ENCODE measurements at regions not wholly inside any gene's neighbourhood (a gene's known extent, or its start where the extent isn't known, plus 50 kb on each side); places are given as distances from the start of the nearest gene placed in this dataset.

GRCh38 chr15:31563001-31563400 is 236.4 kb downstream of the KLF13 start:
- no peak overlapping the region for H3K9ac ChIP-seq (ENCODE audit: low read length)
- no peaks in the 10 kb centered on the region for H3K9me3 ChIP-seq (ENCODE audit: insufficient read depth, low read length)
- H3K4me1 ChIP-seq (ENCODE audit: low read length) = no peaks in the 10 kb centered on the region
- no peak overlapping the region for H2AFZ ChIP-seq (ENCODE audit: low read depth, low read length)
- H3K27me3 ChIP-seq (ENCODE audit: low read depth, low read length) = no peaks in the 10 kb centered on the region
- H3K36me3 ChIP-seq (replicated peaks; ENCODE audit: low read depth, low read length) = no peaks in the 10 kb centered on the region
- no peak for TF ChIP-seq CTCF (IDR thresholded peaks at IDR 0.05; ENCODE audit: low read depth, low read length)
- no peak for TF ChIP-seq EZH2phosphoT487 (IDR thresholded peaks at IDR 0.05; ENCODE audit: low read depth)
- no peak overlapping the region for H3K4me2 ChIP-seq (ENCODE audit: low read length)
- H3K27ac ChIP-seq (ENCODE audit: low read length) = no peak overlapping the region
- H3K4me3 ChIP-seq (ENCODE audit: low read length) = no peak overlapping the region
- no peaks in the 10 kb centered on the region for H4K20me1 ChIP-seq (ENCODE audit: insufficient read depth, low read length)
- H3K79me2 ChIP-seq (ENCODE audit: low read length) = no peaks in the 10 kb centered on the region

GRCh38 chr15:31563421-31563820 is 236.8 kb downstream of the KLF13 start:
- H3K9me3 ChIP-seq (ENCODE audit: insufficient read depth, low read length) = no peaks in the 10 kb centered on the region
- no peak overlapping the region for H3K4me2 ChIP-seq (ENCODE audit: low read length)
- H3K79me2 ChIP-seq (ENCODE audit: low read length) = no peaks in the 10 kb centered on the region
- no peaks in the 10 kb centered on the region for H3K27me3 ChIP-seq (ENCODE audit: low read depth, low read length)
- TF ChIP-seq EZH2phosphoT487 (IDR thresholded peaks at IDR 0.05; ENCODE audit: low read depth) = no peak
- no peak for TF ChIP-seq CTCF (IDR thresholded peaks at IDR 0.05; ENCODE audit: low read depth, low read length)
- no peak overlapping the region for H3K27ac ChIP-seq (ENCODE audit: low read length)
- no peaks in the 10 kb centered on the region for H4K20me1 ChIP-seq (ENCODE audit: insufficient read depth, low read length)
- no peaks in the 10 kb centered on the region for H3K36me3 ChIP-seq (replicated peaks; ENCODE audit: low read depth, low read length)
- H2AFZ ChIP-seq (ENCODE audit: low read depth, low read length) = no peak overlapping the region
- no peak overlapping the region for H3K9ac ChIP-seq (ENCODE audit: low read length)
- no peaks in the 10 kb centered on the region for H3K4me1 ChIP-seq (ENCODE audit: low read length)
- no peak overlapping the region for H3K4me3 ChIP-seq (ENCODE audit: low read length)

GRCh38 chr15:31567861-31568260 is 241.2 kb downstream of the KLF13 start:
- no peaks in the 10 kb centered on the region for H4K20me1 ChIP-seq (ENCODE audit: insufficient read depth, low read length)
- H3K4me1 ChIP-seq (ENCODE audit: low read length) = no peaks in the 10 kb centered on the region
- H3K4me2 ChIP-seq (ENCODE audit: low read length) = no peak overlapping the region
- no peaks in the 10 kb centered on the region for H3K36me3 ChIP-seq (replicated peaks; ENCODE audit: low read depth, low read length)
- H2AFZ ChIP-seq (ENCODE audit: low read depth, low read length) = no peak overlapping the region
- no peak overlapping the region for H3K9ac ChIP-seq (ENCODE audit: low read length)
- H3K27me3 ChIP-seq (ENCODE audit: low read depth, low read length) = no peaks in the 10 kb centered on the region
- TF ChIP-seq CTCF (IDR thresholded peaks at IDR 0.05; ENCODE audit: low read depth, low read length) (no peak), EZH2phosphoT487 (IDR thresholded peaks at IDR 0.05; ENCODE audit: low read depth) (no peak)
- no peak overlapping the region for H3K27ac ChIP-seq (ENCODE audit: low read length)
- H3K79me2 ChIP-seq (ENCODE audit: low read length) = no peaks in the 10 kb centered on the region
- no peaks in the 10 kb centered on the region for H3K9me3 ChIP-seq (ENCODE audit: insufficient read depth, low read length)
- no peak overlapping the region for H3K4me3 ChIP-seq (ENCODE audit: low read length)

DNA sequence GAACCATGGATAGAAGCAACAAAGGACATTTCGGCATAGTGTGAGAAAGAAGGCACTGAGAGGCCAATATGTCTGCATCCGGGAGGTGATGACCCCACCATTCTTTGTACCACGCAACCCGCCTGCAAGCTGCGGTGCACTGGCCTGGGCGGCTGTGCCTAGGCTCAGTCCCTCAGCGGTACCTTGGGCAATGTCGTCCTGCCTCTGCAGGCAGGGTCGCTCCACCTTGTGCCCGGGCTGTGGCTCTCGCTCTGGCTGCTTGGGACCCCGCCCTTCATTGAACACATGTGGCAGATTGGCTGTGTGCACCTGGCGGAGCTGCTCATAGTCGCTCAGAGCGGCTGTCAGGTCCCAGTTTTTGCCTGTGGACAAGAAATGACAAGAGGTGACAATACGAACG is 243.2 kb downstream of the KLF13 start:
- no peaks in the 10 kb centered on the region for H3K9me3 ChIP-seq (ENCODE audit: insufficient read depth, low read length)
- no peaks in the 10 kb centered on the region for H3K27me3 ChIP-seq (ENCODE audit: low read depth, low read length)
- no peak overlapping the region for H3K4me3 ChIP-seq (ENCODE audit: low read length)
- H3K36me3 ChIP-seq (replicated peaks; ENCODE audit: low read depth, low read length) = no peaks in the 10 kb centered on the region
- no peak for TF ChIP-seq EZH2phosphoT487 (IDR thresholded peaks at IDR 0.05; ENCODE audit: low read depth)
- TF ChIP-seq CTCF (IDR thresholded peaks at IDR 0.05; ENCODE audit: low read depth, low read length) = no peak
- no peak overlapping the region for H3K27ac ChIP-seq (ENCODE audit: low read length)
- no peak overlapping the region for H3K9ac ChIP-seq (ENCODE audit: low read length)
- H3K4me2 ChIP-seq (ENCODE audit: low read length) = no peak overlapping the region
- H3K79me2 ChIP-seq (ENCODE audit: low read length) = no peaks in the 10 kb centered on the region
- no peaks in the 10 kb centered on the region for H3K4me1 ChIP-seq (ENCODE audit: low read length)
- no peak overlapping the region for H2AFZ ChIP-seq (ENCODE audit: low read depth, low read length)
- H4K20me1 ChIP-seq (ENCODE audit: insufficient read depth, low read length) = no peaks in the 10 kb centered on the region
